COLO668 (cell line): ENCODE measurements at regions not wholly inside any gene's neighbourhood (a gene's known extent, or its start where the extent isn't known, plus 50 kb on each side); places are given as distances from the start of the nearest gene placed in this dataset.

ENCODE experiments used
- DNase-seq: peaks from one replicate; lab custom pipeline; 2025; ENCODE audit not compliant: unreplicated experiment; lab: John Stamatoyannopoulos, UW

DNA sequence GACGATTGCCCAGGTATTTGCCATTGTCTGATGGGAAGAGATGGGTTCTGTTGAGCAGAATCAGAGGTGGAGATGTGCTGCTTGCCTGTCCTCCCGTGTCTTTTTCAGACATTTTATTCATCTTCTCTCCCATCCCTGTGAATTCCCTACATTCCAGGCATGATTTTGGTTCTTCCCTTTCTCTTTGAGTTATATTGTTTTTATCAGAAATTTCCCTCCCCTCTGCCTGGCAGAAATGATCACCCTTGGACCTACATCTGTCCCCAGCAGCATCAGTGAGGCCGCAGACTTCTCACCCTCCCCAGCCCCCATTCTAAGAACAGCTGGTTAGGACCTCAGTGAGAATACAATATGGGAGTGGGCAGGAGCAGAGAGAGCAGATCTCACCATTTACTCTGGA is 640.2 kb downstream of the CCDC171 start:
- no peak for DNase-seq

DNA sequence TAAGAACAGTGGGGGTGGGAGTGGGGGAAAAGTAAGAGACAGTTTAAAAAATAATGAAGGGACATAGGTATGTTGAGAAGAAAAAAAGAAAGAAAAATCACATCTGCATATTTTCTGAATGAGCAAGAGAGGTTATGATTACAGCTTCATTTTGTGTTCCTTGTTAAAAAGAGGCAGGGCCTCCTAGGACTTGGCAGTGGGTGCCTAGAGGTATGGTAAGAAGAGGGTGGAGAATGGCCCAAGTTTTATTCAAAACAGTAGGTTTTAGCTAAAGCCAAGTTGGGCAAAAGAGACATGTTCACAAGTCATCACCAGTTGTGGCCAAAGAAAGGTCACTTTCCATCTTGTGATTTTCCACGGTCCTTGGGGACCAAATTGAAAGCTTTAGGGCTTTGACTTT is 643.4 kb downstream of the CCDC171 start:
- no peak for DNase-seq

DNA sequence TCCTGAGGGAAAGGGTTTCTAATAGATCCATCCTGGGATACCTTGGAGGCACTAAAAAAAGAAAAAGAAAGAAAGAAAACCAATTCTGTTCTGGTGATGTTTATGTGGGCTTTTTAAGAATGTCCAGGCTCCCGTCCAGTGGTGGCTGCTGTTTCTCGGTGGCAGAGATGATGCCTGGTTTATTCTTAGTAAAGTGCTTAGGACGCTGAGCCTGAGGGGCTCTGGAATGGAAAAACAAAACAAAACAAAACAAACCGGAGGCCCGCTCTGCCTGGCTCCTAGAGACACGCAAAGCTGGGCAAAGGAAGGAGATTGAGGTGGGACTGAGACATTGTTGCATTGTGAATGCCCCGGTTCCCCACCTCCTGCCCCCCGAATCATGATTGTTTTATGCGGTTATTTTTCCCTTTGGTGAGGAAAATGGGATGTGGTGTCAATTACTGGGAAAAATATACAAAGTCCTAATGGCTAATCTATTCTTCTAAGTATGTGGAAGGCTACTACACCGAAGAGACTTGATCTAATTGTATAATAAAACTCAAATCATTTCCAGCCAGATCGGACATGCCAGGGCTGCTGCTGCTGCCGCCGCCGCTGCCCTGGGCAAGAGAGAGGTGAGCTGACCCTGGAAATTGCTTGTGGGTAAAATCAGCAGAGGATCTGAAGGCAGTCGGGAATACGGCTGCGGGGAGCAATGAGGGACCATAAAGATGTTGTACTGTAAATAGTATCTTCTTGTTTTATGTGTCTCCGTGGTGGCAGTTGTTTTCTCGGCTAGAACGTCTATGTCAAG is 644.9 kb downstream of the CCDC171 start:
- no peak for DNase-seq

DNA sequence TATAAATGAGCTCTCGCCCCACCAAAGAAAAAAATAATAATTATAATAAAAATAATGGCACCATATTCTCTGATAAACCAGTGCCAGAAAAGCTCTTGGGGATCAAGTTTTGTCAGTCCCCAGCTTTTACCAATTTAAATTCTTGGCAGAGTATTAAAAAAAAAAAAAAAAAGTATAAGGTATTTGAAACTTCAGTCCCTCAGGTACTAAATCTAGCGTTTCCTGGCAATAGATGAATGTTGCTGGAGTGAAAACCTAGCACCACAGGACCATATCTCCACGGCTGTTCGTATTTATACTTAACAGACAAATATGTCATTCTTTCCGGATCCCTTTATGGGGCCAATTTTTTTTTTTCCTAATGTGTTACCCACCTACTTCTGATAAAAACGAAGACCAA is 646.2 kb downstream of the CCDC171 start:
- DNase-seq, result no peak

DNA sequence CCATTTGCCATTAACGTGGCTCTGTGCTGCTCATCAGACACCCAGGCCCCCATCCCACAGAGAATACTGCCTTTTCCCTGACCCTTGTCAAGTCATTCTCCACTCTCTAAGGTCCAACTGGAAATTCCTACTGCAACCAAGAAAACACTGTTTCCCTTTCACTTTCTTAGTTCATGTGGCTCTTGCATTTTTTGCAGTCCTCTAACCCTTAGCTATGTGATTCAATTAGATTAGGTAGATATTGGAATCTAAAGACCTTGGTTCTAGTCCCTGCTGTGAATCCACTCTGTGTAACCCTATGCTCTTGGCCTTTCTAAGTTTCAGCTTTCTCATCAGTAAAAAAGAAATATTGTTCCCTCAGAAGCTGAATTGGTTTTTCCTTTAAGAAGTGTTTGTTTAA is 649.4 kb downstream of the CCDC171 start:
- DNase-seq, result no peak

DNA sequence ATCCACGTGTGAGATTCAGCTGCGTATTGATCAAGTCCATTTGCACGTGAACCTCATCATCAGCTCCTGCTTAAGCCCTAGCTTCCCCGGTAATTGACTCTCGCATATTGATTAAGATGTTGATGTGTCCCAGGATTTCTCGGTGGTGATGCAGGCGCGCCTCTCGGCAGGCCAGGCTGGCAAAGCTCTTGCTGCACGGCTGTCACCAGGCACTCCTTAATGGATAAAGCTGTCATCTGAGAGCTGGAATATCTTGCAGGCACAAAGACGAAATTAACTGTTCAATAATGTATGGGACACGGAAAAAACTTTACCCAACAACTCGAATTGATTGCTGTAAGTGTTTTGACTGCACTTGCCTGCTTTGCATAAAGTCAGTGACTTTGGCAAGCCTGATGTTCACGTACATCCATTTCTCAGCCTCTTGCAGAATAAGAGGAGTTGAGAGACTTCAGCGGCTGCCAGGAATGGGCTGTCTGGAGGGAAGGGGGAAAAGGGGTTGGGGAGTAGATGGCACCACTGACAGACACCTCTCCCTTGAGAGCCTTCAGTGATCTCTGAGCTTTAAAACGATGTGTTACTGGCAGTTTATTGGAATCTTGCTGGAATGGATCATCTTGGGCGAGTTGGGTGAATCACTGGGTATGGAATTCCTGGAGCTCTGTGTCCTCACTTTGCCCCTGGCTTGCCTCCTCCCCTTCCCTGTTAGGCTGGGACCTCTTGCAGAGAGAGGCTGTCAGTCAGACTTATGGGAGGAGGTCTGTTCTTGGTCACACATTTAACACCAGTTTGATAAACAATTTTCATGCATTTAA is 650.3 kb downstream of the CCDC171 start:
- DNase-seq, result no peak

DNA sequence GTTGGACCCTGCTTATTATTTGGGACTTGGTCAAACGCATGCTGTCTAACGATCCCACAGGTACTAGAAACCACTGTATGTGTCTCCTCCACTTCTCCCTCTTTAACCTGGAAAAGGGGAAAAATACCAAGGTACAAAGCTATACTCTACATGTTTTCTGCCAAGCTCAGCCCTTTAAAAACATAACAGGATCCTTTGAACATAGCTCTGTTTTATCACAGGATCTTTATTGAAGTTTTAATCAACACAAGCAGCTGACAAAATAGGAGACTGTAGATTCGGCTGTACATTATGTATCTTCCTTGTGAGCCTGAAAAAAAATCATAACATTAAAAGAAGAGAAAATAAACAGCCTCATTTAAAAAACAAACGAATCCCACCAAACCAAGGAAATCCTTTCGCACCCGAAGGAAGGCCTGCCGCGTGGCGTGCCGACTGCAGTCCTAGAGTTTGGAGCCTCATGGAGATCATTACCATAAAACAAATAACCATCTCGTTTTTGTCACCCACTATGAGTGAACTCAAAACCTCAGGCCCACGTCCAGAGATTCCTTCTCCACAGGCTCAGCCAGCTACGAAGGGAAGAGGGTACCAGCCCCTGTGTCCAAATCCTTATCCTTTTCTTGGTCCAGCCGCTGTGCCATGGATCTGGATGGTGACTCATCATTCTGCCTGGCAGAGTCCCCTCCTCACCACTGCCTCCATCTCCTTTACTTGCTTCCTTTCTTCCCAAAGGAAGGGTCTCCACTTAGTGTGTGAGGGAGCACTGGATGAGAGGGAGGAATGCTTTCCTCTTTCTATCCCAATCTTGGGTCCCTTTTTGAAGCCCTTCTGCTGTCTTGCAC is 651.1 kb downstream of the CCDC171 start:
- no peak for DNase-seq

DNA sequence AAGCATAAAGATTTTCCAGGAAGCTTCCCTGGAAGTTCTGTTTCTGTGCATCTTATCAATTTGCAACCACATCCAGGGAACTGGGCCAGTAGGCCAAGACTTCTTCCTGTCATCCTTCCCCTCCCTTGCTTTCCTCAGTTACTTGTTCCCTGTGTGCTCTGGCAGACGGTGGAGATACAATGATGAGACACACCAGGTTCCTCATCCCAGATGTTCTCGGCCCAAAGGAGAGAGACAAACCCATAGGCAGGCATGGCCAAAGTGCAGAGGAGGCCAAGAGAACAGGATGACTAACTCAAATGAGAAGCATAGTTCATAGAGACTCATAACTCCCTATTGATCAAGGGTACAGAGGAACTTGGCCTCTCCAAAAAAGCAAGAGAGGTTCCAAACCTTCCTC is 652.6 kb downstream of the CCDC171 start:
- DNase-seq, result no peak

DNA sequence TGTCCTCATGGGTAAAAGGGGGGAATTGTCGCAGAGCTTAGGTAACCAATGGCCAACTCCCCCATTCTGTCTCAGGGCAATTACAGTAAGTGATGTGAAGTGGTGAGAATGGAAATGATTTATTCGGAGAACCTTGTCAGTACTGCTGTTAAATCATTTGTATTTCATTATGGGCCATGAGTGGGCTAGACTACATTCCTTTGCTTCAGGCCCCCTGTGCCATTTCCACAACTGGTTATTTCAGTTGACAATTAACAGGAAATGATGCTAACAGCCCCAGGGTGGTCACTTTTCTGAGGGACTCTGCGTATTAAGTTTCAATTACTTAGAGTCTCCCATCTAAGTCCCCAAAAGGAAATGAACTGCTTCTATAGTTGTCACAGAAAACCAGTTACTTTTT is 653.7 kb downstream of the CCDC171 start:
- DNase-seq, result no peak

DNA sequence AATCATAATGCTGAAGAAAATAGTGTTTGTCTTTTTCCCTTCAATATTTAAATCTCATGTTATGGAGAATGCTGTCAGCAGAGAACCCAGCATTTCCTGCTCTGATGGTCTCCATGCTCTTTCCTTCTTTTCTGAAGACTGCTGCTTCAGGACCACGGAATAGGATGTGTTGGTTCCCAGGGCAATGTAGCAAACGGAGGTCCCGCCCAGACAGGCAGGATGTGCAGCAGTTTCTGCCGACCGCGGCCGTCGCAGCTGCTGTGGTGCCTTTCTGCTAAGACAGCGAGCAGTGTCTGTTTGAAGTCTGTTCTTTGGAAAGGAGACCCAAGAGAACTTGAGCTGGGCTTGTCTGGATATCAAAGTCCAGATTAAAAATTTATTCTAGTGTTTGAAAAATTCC is 654.3 kb downstream of the CCDC171 start:
- no peak for DNase-seq

DNA sequence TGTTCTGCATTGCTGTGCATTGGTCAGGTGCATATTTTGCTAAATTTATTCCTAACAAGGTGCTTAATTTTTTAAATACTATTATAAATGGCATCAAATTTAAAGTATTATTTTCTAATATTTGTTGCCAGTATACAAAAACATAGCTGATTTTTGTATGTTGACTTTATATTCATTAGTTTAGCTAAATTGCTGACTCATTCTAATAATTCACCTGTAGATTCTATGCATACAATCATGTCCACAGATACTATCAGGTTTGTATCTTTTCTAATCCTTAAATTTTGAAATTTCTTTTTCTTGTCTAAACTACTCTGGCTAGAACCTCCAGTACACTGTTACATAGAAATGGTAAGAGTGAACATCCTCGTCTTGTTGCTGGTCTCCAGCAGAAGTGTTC is 657.6 kb downstream of the CCDC171 start:
- no peak for DNase-seq

DNA sequence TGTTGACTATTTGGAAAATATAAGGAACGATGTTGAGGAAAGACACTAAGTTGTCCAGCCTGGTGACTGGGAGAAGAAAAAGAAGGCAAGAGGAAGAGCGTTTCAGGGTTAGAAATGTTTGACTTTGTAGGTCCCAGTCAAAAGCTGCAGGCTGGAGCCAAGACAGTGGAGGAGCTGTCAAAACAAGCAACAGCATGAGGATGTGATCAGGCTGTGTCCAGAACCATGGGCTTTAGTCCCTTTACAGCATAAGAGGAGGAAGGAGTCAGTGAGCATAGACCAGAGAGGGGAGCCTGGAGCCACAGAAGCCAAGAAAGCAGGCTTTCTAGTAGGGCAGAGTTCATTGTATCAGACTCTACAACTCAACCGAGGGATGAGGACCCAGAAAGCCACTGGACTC is 658.5 kb downstream of the BNC2 start:
- no peak for DNase-seq

DNA sequence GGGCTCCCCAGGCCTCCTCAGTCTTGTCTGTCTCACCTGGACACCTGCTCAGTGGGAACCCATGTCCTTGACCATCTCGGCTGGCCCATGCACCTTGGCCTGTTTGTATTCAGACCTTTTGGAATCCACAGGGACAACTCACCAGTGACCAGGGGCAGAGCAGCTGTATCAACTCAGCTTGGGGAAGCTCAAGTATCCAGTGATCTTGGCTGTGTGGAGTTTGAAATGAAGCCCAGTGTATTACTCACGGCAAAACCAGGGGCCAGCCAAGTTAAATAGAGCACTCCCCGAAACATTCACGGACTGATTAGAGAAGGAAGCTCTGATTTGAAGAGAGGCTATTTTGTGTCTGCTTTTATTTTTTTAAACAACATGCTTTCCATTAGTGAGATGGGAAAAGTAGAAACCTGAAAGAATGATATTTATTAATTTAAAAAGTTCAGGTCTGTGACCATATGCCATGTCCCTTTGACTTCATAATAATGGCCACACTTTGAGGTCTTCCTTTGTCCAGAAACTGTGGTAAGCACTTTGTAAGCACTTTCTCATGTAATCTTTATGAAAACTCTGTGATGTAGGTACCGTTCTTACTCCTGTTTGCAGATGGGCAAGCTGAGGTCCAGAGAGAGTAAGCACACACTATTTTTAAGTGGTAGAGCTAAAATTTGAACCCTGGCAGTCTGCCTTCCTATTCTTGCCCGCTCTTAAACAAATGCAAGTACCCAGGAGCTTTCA is 656.5 kb downstream of the BNC2 start:
- no peak for DNase-seq

DNA sequence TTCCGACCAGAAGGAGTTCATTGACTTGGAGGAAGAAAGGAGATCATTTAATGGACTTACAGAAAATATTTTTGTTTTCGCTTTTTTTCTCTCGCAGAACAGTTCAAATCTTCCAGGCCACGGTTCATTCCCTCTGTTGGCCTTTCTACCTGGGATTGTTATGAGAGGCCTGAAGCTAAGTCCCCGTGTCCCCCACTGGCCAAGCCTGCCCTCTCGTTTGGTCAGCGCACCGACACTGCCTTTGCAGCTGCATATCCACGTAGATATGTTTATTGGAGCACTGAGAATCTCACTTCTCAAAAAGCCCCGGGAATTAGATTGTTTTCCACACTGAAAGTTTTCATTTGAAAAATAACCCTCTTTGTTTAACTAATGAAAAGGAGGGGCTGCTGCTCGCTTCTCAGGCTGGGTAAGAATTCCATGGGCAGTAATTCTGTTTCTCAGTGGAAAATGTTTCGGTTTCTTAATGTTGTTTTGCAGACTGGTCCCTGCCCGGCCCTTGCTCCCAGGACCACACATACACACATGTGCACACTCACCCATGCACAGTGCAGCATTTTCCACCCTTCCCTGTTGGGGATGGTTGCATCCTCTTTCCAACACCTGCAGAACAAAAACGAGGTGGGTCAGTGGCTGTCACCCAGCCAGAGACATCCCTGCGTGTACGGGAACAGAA is 655.7 kb downstream of the BNC2 start:
- DNase-seq, result no peak

DNA sequence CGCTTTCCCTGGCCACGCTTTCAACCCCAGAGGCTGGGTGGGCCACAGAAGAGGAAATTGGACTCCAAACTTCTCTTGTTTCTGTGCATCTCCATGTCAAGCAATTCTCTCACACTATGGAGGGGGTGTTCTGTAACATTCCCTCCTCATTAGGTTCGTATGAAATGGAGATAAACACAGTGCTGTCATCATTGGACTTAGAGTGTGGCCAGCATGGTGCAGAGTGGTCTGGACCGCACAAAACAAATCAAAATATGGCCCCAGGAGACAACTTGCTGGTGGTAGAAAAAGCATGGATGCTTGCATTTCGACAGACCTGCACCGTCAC is 655.2 kb downstream of the BNC2 start:
- DNase-seq, result no peak

DNA sequence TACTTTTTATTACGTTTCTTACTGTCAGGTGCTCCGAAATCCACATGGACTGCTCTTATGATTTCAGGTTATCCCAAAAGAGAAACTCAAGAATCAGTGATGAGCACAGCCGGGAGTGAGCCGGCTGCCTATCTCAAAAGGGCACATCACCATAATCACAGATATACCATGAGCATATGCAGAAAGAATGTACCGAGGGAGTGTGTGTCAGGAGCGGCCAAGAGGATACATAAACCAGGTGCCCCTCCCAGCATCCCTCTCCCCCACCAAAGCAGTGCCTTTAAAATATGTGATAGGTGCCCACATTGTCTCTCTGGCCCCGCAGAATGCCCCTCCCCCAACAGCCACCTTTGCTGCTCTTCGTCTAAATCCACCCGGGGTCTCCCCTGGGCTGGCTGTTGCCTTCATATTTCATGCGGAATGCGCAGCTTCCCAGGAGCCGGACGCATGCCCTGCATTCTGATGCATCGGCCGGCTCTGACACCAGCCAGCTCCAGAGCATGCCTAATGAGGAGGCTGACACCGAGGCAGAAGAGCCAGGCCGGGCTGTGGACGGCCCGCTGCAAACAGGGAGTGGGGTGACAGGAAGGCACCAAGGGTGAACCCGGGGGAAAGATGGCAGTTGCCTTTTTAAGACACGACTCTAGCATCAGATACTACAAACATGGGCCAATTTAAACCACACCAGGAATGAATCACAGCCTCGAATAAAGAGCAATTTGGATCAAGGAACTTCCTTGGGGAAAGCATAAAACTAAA is 652.3 kb downstream of the BNC2 start:
- DNase-seq, result no peak

DNA sequence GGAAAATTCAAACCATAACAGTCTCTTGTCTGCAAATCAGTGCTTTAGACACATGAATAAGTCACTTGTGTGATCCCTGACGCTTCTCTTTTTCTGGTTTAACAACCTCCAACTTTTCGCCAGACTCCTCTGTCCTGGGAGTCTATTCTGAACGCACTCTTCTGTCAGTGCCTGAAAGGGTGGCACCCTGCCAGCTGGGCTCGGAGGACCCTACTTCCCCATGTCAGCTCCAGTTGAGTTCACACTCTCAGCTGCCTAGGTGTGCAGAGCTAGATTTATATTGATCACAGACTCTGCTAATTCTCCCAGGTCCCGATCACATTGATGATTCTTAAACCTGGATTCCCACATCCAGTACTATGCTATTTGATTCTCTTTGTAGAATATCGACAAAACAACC is 649.1 kb downstream of the BNC2 start:
- DNase-seq, result no peak

DNA sequence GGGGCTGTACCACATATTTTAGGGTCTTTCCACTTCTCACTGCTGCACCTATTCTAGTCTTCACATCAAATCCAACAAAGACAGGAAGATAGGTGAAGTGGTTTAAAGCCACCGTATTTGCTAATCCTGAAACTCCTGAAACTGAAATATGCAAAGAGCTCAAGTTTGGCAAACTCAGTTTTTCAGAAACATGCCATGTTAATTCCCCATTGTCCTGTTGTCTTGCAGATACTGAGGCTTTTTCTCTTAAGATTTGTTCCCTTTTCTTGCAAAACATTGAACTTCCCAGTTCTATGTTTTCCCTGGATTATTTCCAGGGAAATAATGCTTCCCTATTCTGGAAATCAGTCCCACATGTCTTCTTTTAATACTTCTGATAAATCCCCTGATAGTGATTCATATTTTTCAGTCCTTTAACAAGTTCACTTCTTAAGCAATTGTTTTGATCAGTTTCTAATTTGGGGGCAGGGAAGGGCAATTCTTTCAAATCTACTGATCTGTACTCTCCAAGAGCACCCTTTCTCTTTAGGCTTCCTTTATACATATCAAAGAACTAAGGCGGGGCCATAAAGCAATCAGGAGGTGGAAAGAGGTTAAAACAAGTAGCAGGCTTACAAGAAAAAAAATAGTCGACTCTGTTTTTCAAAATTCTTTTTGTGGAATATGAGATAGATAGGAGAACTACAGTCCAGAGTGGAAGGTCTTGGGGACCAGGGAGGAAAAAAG is 648.5 kb downstream of the BNC2 start:
- DNase-seq, result no peak
